NCI-H2081 treated with DMSO at 0.1 percent for 48 hours (cell line): ENCODE measurements at regions not wholly inside any gene's neighbourhood (a gene's known extent, or its start where the extent isn't known, plus 50 kb on each side); places are given as distances from the start of the nearest gene placed in this dataset.
A peak's percentile ranks its signal among the peaks of the same experiment; 100 is the strongest.
"Not testable (repeated sequence)": the region's sequence is repeated elsewhere in the genome, so short reads cannot be mapped to it uniquely, and the experiment has no call there.

Source experiments
- DNase-seq: peaks from one replicate; lab custom pipeline; 2025; lab: John Stamatoyannopoulos, UW

- not testable (repeated sequence) for DNase-seq
Observed at GRCh38 chr1:149635290-149635899, 51.7 kb downstream of the PPIAL4C start.

- peak; percentile 88 for DNase-seq
Observed at GRCh38 chr1:149636286-149637122, 52.9 kb downstream of the PPIAL4C start.

- not testable (repeated sequence) for DNase-seq
Observed at GRCh38 chr1:149638481-149638880, 54.8 kb downstream of the PPIAL4C start.

- DNase-seq: not testable (repeated sequence)
Observed at GRCh38 chr1:149638901-149639658, 55.4 kb downstream of the PPIAL4C start.

- not testable (repeated sequence) for DNase-seq
Observed at GRCh38 chr1:149641179-149641578, 57.5 kb downstream of the PPIAL4C start.

- DNase-seq: not testable (repeated sequence)
Observed at GRCh38 chr1:149644818-149645217, 61.2 kb downstream of the PPIAL4C start.

- not testable (repeated sequence) for DNase-seq
Observed at GRCh38 chr1:149646360-149647017, 62.8 kb downstream of the PPIAL4C start.

GRCh38 chr1:149647018-149647373 lies 63.3 kb downstream of the PPIAL4C start:
- not testable (repeated sequence) for DNase-seq

GRCh38 chr1:149657750-149658149 lies 74.1 kb downstream of the PPIAL4C start:
- not testable (repeated sequence) for DNase-seq

- not testable (repeated sequence) for DNase-seq
Observed at GRCh38 chr1:149658175-149658574, 74.5 kb downstream of the PPIAL4C start.

GRCh38 chr1:149664624-149665023 lies 81.0 kb downstream of the PPIAL4C start:
- not testable (repeated sequence) for DNase-seq

GRCh38 chr1:149665033-149665432 lies 81.4 kb downstream of the PPIAL4C start:
- not testable (repeated sequence) for DNase-seq

GRCh38 chr1:149665528-149665927 lies 81.9 kb downstream of the PPIAL4C start:
- DNase-seq: not testable (repeated sequence)

- not testable (repeated sequence) for DNase-seq
Observed at GRCh38 chr1:149673231-149673909, 89.7 kb downstream of the PPIAL4C start.

- DNase-seq: not testable (repeated sequence)
Observed at GRCh38 chr1:149674921-149675320, 91.3 kb downstream of the PPIAL4C start.

GRCh38 chr1:149677359-149677758 lies 93.7 kb downstream of the PPIAL4C start:
- not testable (repeated sequence) for DNase-seq

GRCh38 chr1:149686593-149687238 lies 95.8 kb upstream of the FCGR1A start:
- not testable (repeated sequence) for DNase-seq

- not testable (repeated sequence) for DNase-seq
Observed at GRCh38 chr1:149691399-149691798, 91.1 kb upstream of the FCGR1A start.

- not testable (repeated sequence) for DNase-seq
Observed at GRCh38 chr1:149692804-149693539, 89.5 kb upstream of the FCGR1A start.

GRCh38 chr1:149695066-149695465 lies 87.4 kb upstream of the FCGR1A start:
- not testable (repeated sequence) for DNase-seq
